IMR-90 (cell line): ENCODE measurements at regions not wholly inside any gene's neighbourhood (a gene's known extent, or its start where the extent isn't known, plus 50 kb on each side); places are given as distances from the start of the nearest gene placed in this dataset.

ENCODE experiments used
- ATAC-seq: fragments of 200-7000 bp; cut with Tn5 transposase; 2 replicates; pipeline ENCODE4 v1.9.1; 2020; ENCODE audit warnings: low read depth, mild to moderate bottlenecking, moderate library complexity
- BruUV-seq: library from RNA; stranded (reverse); fragments of 400-500 nt; replicated peaks from 2 replicates; lab custom pipeline; 2021; lab: Mats Ljungman, UMichigan
- CTCF ChIA-PET: fragments of 300-600 bp; formaldehyde crosslinking; extraction: SDS; loops from one replicate; lab custom pipeline; 2021; ENCODE audit warnings: antibody characterized with exemption; lab: Yijun Ruan, JAX
- POLR2A ChIA-PET: fragments of 300-600 bp; sonication (Branson Sonifier 250); formaldehyde crosslinking; loops from one replicate; lab custom pipeline; 2022; ENCODE audit warnings: antibody characterized with exemption; ENCODE audit not compliant: unreplicated experiment; lab: Charles Lee
- DNase-seq: peaks from one replicate; pipeline ENCODE4 v3.0.0; 2013
- H2AFZ ChIP-seq: replicated peaks from 2 replicates; pipeline ENCODE3; 2013; ENCODE audit warnings: low read length, mild to moderate bottlenecking; ENCODE audit not compliant: poor library complexity
- H2AK5ac ChIP-seq: 2 replicates; pipeline ENCODE4 v1.6.1; 2013; ENCODE audit warnings: low read depth, low read length, inconsistent platforms
- H2AK9ac ChIP-seq: replicated peaks from 2 replicates; pipeline ENCODE3; 2013; ENCODE audit warnings: mild to moderate bottlenecking, low read depth, low read length, moderate library complexity; ENCODE audit not compliant: poor library complexity
- H2BK120ac ChIP-seq: 2 replicates; pipeline ENCODE4 v1.6.1; 2013; ENCODE audit warnings: low read depth, low read length, inconsistent platforms
- H2BK15ac ChIP-seq: 3 replicates; pipeline ENCODE4 v1.6.1; 2013; ENCODE audit warnings: low read depth, low read length, inconsistent platforms
- H2BK20ac ChIP-seq: 2 replicates; pipeline ENCODE4 v1.6.1; 2013; ENCODE audit warnings: low read depth, mild to moderate bottlenecking, inconsistent platforms, low read length, moderate library complexity
- H2BK5ac ChIP-seq: 2 replicates; pipeline ENCODE4 v1.6.1; 2013; ENCODE audit warnings: mild to moderate bottlenecking, low read depth, low read length, inconsistent platforms; ENCODE audit not compliant: poor library complexity, severe bottlenecking
- H3K14ac ChIP-seq: replicated peaks from 2 replicates; pipeline ENCODE4 v1.6.1; 2013; ENCODE audit warnings: low read depth, low read length, inconsistent platforms
- H3K18ac ChIP-seq: 2 replicates; pipeline ENCODE4 v1.6.1; 2013; ENCODE audit warnings: low read depth, low read length, control low read depth
- H3K23ac ChIP-seq: 2 replicates; pipeline ENCODE4 v1.6.1; 2013; ENCODE audit warnings: low read depth, low read length, inconsistent platforms
- H3K27ac ChIP-seq: 2 replicates; pipeline ENCODE4 v1.5.1; 2013; ENCODE audit warnings: mild to moderate bottlenecking, control low read depth, low read length; ENCODE audit not compliant: insufficient read depth
- H3K27me3 ChIP-seq: 2 replicates; pipeline ENCODE4 v1.6.1; 2013; ENCODE audit warnings: low read length; ENCODE audit not compliant: control insufficient read depth, insufficient read depth
- H3K36me3 ChIP-seq: 2 replicates; pipeline ENCODE4 v1.6.1; 2013; ENCODE audit warnings: low read length, mixed read lengths; ENCODE audit not compliant: control insufficient read depth, insufficient read depth
- H3K4ac ChIP-seq: 2 replicates; pipeline ENCODE4 v1.6.1; 2013; ENCODE audit warnings: low read depth, low read length, inconsistent platforms
- H3K4me1 ChIP-seq: 2 replicates; pipeline ENCODE4 v1.6.1; 2013; ENCODE audit warnings: low read length, mixed read lengths; ENCODE audit not compliant: control insufficient read depth, insufficient read depth
- H3K4me2 ChIP-seq: 2 replicates; pipeline ENCODE4 v1.6.1; 2013; ENCODE audit warnings: low read depth, mild to moderate bottlenecking, control low read depth, low read length, moderate library complexity
- H3K4me3 ChIP-seq: 2 replicates; pipeline ENCODE4 v1.5.1; 2013; ENCODE audit warnings: low read depth, mild to moderate bottlenecking, control low read depth, low read length, moderate library complexity; ENCODE audit not compliant: insufficient read depth
- H3K56ac ChIP-seq: 2 replicates; pipeline ENCODE4 v1.6.1; 2013; ENCODE audit warnings: low read length, inconsistent platforms; ENCODE audit not compliant: insufficient read depth; ENCODE audit errors: extremely low read depth
- H3K79me1 ChIP-seq, 2 experiments: 2 replicates each; pipeline ENCODE4 v1.6.1; 2013; ENCODE audit warnings: low read length in 2 of 2, inconsistent platforms in 1 of 2, low read depth in 1 of 2
- H3K9ac ChIP-seq: 2 replicates; pipeline ENCODE4 v1.6.1; 2013; ENCODE audit warnings: low read depth, low read length, control low read depth
- H3K9me1 ChIP-seq: 2 replicates; pipeline ENCODE4 v1.6.1; 2013; ENCODE audit warnings: low read length, inconsistent platforms; ENCODE audit not compliant: insufficient read depth
- H3K9me3 ChIP-seq: 2 replicates; pipeline ENCODE4 v1.6.1; 2013; ENCODE audit warnings: low read length; ENCODE audit not compliant: control insufficient read depth, insufficient read depth
- H4K20me1 ChIP-seq: 2 replicates; pipeline ENCODE4 v1.6.1; 2013; ENCODE audit warnings: low read length, inconsistent platforms; ENCODE audit not compliant: insufficient read depth
- H4K5ac ChIP-seq: 2 replicates; pipeline ENCODE4 v1.6.1; 2013; ENCODE audit warnings: mild to moderate bottlenecking, low read depth, low read length, control low read depth
- H4K8ac ChIP-seq, 2 experiments: 2 replicates each; pipeline ENCODE4 v1.6.1; 2013; ENCODE audit warnings: low read depth in 2 of 2, low read length in 2 of 2, control low read depth in 1 of 2, inconsistent platforms in 1 of 2
- H4K91ac ChIP-seq: 2 replicates; pipeline ENCODE4 v1.6.1; 2013; ENCODE audit warnings: low read depth, low read length, inconsistent platforms; ENCODE audit not compliant: insufficient read depth
- CHD1 ChIP-seq: IDR thresholded peaks from 2 replicates; pipeline ENCODE4 v1.6.1; 2012; ENCODE audit warnings: low read depth, low read length, improper control_type of control experiment
- CTCF ChIP-seq: conservative IDR thresholded peaks from 2 replicates; pipeline ENCODE4 v1.5.1; 2012; ENCODE audit warnings: mild to moderate bottlenecking, low read depth, low read length, improper control_type of control experiment
- ELK1 ChIP-seq: fragments of 150-350 bp; IDR thresholded peaks from 2 replicates; pipeline ENCODE4 v1.6.1; 2016; ENCODE audit warnings: low read depth, mild to moderate bottlenecking, low read length, moderate library complexity, borderline replicate concordance
- MAZ ChIP-seq: IDR thresholded peaks from 2 replicates; pipeline ENCODE4 v1.6.1; 2012; ENCODE audit warnings: low read depth, mild to moderate bottlenecking, low read length, improper control_type of control experiment, moderate library complexity, borderline replicate concordance
- MXI1 ChIP-seq: IDR thresholded peaks from 2 replicates; pipeline ENCODE4 v1.6.1; 2012; ENCODE audit warnings: low read depth, mild to moderate bottlenecking, low read length, moderate library complexity, borderline replicate concordance
- NFE2L2 ChIP-seq: fragments of 150-350 bp; IDR thresholded peaks from 2 replicates; pipeline ENCODE4 v1.6.1; 2016; ENCODE audit warnings: low read depth, mild to moderate bottlenecking, low read length
- POLR2A ChIP-seq: IDR thresholded peaks from 2 replicates; pipeline ENCODE4 v1.6.1; 2012; ENCODE audit warnings: mild to moderate bottlenecking, low read depth, low read length
- RAD21 ChIP-seq: IDR thresholded peaks from 2 replicates; pipeline ENCODE4 v1.6.1; 2012; ENCODE audit warnings: low read length, improper control_type of control experiment
- RCOR1 ChIP-seq: IDR thresholded peaks from 2 replicates; pipeline ENCODE4 v1.6.1; 2012; ENCODE audit warnings: mild to moderate bottlenecking, low read length, improper control_type of control experiment; ENCODE audit not compliant: insufficient replicate concordance
- RFX5 ChIP-seq: IDR thresholded peaks from 2 replicates; pipeline ENCODE4 v1.8.0; 2012; ENCODE audit warnings: low read depth, mild to moderate bottlenecking, low read length, moderate library complexity
- WGBS, 2 experiments: methylation state at CpG; one replicate each; pipeline versions ENCODE4 v1.1.5 to v1.1.7; 2013; ENCODE audit warnings: missing lambda C conversion rate in 2 of 2; ENCODE audit not compliant: insufficient read length in 1 of 2; ENCODE audit errors: extremely low coverage in 2 of 2; 5-methylcytosine and 5-hydroxymethylcytosine counted together
- dilution Hi-C: fragments of 300-500 bp; cut with HindIII; formaldehyde crosslinking; loops from one replicate; pipeline ENCODE4 v1.14.3; 2018; ENCODE audit warnings: low sequenced_read_pairs; ENCODE audit not compliant: unreplicated experiment
- in situ Hi-C: fragments of 300-500 bp; cut with MboI; formaldehyde crosslinking; loops from 3 replicates; pipeline ENCODE4 v1.14.3; 2019; ENCODE audit warnings: low sequenced_read_pairs, inconsistent platforms, mixed read lengths
- intact Hi-C: fragments of 100-400 bp; cut with micrococcal nuclease; formaldehyde crosslinking; loops from 2 replicates; pipeline ENCODE4 v1.10.0; 2022

GRCh38 chr4:14893713-14894112, 108.6 kb upstream of the CPEB2 start:
- BruUV-seq, result no TSS peak
- intact Hi-C loops, result no loop called here
- Histone ChIP-seq H3K27me3 (no peaks in the 10 kb centered on the region), H3K9ac (no peak overlapping the region), H2AK9ac (no peak overlapping the region), H3K4ac (no peak overlapping the region), H2BK5ac (no peak overlapping the region), H3K14ac (no peak overlapping the region), H2BK20ac (no peak overlapping the region), H2BK15ac (no peak overlapping the region), H3K18ac (no peak overlapping the region), H3K4me3 (no peak overlapping the region), H3K4me2 (no peak overlapping the region), H2AFZ (no peak overlapping the region), H3K9me3 (no peaks in the 10 kb centered on the region), H3K27ac (no peak overlapping the region), H4K91ac (no peak overlapping the region), H3K36me3 (no peaks in the 10 kb centered on the region), H4K5ac (no peak overlapping the region), H3K23ac (no peak overlapping the region), H3K4me1 (no peaks in the 10 kb centered on the region), H3K56ac (no peak overlapping the region), H2BK120ac (no peak overlapping the region), H2AK5ac (no peak overlapping the region), H4K20me1 (no peaks in the 10 kb centered on the region), H3K9me1 (no peaks in the 10 kb centered on the region), H4K8ac (no peak overlapping the region), H3K79me1 (no peaks in the 10 kb centered on the region)
- ChIA-PET POLR2A (no interaction called here), CTCF (no interaction called here)
- dilution Hi-C loops, result no loop called here
- no peak for ATAC-seq
- WGBS, 2 experiments, result 17% methylated on average over 1 of the region's 3 CpGs; no CpG with 5 or more reads in 1 of the 2 experiments
- TF ChIP-seq ELK1, result no peak
- TF ChIP-seq CTCF, result no peak
- TF ChIP-seq POLR2A, result no peak
- TF ChIP-seq RCOR1, result no peak
- no peak for TF ChIP-seq NFE2L2
- no peak for TF ChIP-seq MXI1
- no peak for TF ChIP-seq MAZ
- no peak for TF ChIP-seq RAD21
- TF ChIP-seq RFX5, result no peak
- no peak for TF ChIP-seq CHD1
- in situ Hi-C loops, result no loop called here
- no peak for DNase-seq
